Fibroblast of villous mesenchyme (primary cell): ENCODE measurements at regions not wholly inside any gene's neighbourhood (a gene's known extent, or its start where the extent isn't known, plus 50 kb on each side); places are given as distances from the start of the nearest gene placed in this dataset.

Source experiments
- DNase-seq: peaks from one replicate; pipeline ENCODE4 v3.0.0-alpha.2; 2010; ENCODE audit warnings: low read depth
- H3K4me3 ChIP-seq: 2 replicates; pipeline ENCODE4 v1.5.1; 2011; ENCODE audit warnings: low read depth, mild to moderate bottlenecking, low read length
- CTCF ChIP-seq: IDR thresholded peaks from 2 replicates; pipeline ENCODE4 v1.5.1; 2012; ENCODE audit warnings: low read depth, mild to moderate bottlenecking, low read length; ENCODE audit not compliant: insufficient read depth

- DNase-seq: no peak
- no peak overlapping the region for H3K4me3 ChIP-seq
- no peak for TF ChIP-seq CTCF
Measured at GRCh38 chr5:167167191-167167795, 1124.2 kb upstream of the WWC1 start.

- no peak for TF ChIP-seq CTCF
- H3K4me3 ChIP-seq: no peak overlapping the region
- DNase-seq: no peak
Measured at GRCh38 chr5:167168971-167169370, 1122.5 kb upstream of the WWC1 start.

GRCh38 chr5:167171056-167171455, 1120.4 kb upstream of the WWC1 start:
- H3K4me3 ChIP-seq: no peak overlapping the region
- no peak for DNase-seq
- no peak for TF ChIP-seq CTCF

- TF ChIP-seq CTCF: no peak
- no peak for DNase-seq
- H3K4me3 ChIP-seq: no peak overlapping the region
Measured at GRCh38 chr5:167177736-167178135, 1113.7 kb upstream of the WWC1 start.

GRCh38 chr5:167180906-167181305, 1110.5 kb upstream of the WWC1 start:
- H3K4me3 ChIP-seq: no peak overlapping the region
- no peak for TF ChIP-seq CTCF

GRCh38 chr5:167205881-167206280, 1085.6 kb upstream of the WWC1 start:
- no peak overlapping the region for H3K4me3 ChIP-seq
- no peak for TF ChIP-seq CTCF
- DNase-seq: no peak

More at GRCh38 chr5:167180906-167181305, 1110.5 kb upstream of the WWC1 start:
- no peak for DNase-seq

- TF ChIP-seq CTCF: no peak
- DNase-seq: peak; percentile 14
- H3K4me3 ChIP-seq: no peak overlapping the region
Measured at GRCh38 chr5:167207081-167207480, 1084.4 kb upstream of the WWC1 start.
